Right ventricle myocardium superior (tissue), 1 donor: ENCODE measurements at regions not wholly inside any gene's neighbourhood (a gene's known extent, or its start where the extent isn't known, plus 50 kb on each side); places are given as distances from the start of the nearest gene placed in this dataset.
"Not testable (repeated sequence)": the region's sequence is repeated elsewhere in the genome, so short reads cannot be mapped to it uniquely, and the experiment has no call there.

Experiments used
- ATAC-seq: fragments of 200-7000 bp; cut with Tn5 transposase; one replicate; pipeline ENCODE4 v1.9.1; 2020; ENCODE audit warnings: mild to moderate bottlenecking; ENCODE audit not compliant: poor library complexity
- DNase-seq: peaks from one replicate; pipeline ENCODE4 v3.0.0-alpha.2; 2020
- intact Hi-C: fragments of 100-400 bp; cut with DNase I; formaldehyde crosslinking; loops from one replicate; pipeline ENCODE4 v1.11.2; 2022
- donor health status: DM: no; HTN: yes; CAD: no; lungs with severe emphysema.

GRCh38 chr4:159937595-159937994 lies 834.7 kb downstream of the RAPGEF2 start:
- no peak for DNase-seq
- intact Hi-C loops: no loop called here
- ATAC-seq: no peak

DNA sequence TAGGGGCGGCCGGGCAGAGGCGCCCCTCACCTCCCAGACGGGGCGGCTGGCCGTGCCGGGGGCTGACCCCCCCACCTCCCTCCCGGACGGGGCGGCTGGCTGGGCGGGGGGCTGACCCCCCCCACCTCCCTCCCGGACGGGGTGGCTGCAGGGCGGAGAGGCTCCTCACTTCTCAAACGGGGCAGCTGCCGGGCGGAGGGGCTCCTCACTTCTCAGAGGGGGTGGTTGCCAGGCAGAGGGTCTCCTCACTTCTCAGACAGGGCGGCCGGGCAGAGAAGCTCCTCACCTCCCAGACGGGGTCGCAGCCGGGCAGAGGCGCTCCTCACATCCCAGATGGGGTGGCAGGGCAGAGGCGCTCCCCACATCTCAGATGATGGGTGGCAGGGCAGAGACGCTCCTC lies 836.8 kb downstream of the RAPGEF2 start:
- intact Hi-C loops, DNase-seq, ATAC-seq: not testable (repeated sequence)

DNA sequence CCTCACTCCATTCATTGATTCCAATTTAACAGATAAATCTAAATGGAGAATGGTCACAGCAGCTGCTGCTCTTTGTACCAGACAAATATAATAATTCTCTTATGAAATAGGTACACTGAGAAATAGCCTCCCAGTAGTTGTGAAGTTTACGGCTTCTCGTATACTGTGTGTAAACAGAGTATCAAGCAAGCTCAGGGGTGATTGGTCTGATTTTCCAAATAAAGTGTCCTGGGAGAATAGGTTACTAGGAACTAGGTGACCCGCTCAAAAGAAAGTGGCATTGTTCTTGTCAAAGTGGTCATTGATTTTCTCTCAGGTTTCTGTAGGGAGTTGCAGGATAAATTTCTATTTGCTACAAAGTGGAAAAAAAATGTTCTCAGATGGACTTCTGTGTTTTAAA lies 838.2 kb downstream of the RAPGEF2 start:
- ATAC-seq (no peak), DNase-seq (no peak)
- intact Hi-C loops: no loop called here

DNA sequence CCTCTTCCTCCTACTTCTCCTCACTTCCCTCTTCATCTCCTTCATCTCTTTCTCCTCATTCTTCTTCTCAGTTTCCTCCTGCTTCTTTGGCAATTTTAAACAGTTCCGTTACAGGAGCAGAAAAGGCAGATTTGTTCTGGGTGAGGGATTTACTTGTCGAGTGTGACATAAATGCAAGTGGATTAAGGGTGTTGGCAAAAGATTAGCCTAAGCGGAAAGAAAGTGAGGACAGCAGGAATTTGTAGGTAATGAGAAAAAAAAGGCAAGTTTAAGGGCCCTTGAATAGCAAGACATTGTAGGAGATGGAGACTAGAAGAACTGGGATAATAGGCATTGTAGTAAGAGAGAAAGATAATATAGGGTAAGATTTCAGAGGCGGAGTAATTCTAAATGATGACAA lies 841.6 kb downstream of the RAPGEF2 start:
- intact Hi-C loops: no loop called here
- ATAC-seq: no peak
- no peak for DNase-seq

GRCh38 chr4:159946983-159947615 lies 844.2 kb downstream of the RAPGEF2 start:
- no peak for DNase-seq
- intact Hi-C loops: no loop called here
- ATAC-seq: no peak

- DNase-seq: no peak
Observed at GRCh38 chr4:159950707-159951106, 847.8 kb downstream of the RAPGEF2 start.

DNA sequence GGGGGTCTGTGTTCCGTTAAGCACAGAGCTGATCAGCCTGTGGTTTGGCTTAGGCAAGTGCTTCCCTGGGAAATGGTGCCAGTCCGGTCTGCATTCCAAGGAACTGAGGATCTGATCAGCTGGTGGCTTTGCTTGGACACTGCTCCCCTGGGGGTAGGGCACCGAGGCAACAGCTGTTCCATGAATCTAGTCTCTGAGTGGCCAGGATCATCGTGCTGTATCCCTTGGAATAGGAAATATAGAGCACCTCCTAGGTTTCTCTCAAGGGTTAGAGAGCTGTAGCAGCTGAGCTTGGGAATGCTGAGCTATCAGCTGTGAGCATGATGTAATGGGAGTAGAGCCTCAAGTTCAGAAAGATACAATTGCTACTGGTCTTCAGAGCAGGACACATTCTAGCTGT lies 863.9 kb downstream of the RAPGEF2 start:
- intact Hi-C loops: no loop called here
- DNase-seq (no peak), ATAC-seq (no peak)

More at GRCh38 chr4:159950707-159951106, 847.8 kb downstream of the RAPGEF2 start:
- no peak for ATAC-seq
- intact Hi-C loops: no loop called here

DNA sequence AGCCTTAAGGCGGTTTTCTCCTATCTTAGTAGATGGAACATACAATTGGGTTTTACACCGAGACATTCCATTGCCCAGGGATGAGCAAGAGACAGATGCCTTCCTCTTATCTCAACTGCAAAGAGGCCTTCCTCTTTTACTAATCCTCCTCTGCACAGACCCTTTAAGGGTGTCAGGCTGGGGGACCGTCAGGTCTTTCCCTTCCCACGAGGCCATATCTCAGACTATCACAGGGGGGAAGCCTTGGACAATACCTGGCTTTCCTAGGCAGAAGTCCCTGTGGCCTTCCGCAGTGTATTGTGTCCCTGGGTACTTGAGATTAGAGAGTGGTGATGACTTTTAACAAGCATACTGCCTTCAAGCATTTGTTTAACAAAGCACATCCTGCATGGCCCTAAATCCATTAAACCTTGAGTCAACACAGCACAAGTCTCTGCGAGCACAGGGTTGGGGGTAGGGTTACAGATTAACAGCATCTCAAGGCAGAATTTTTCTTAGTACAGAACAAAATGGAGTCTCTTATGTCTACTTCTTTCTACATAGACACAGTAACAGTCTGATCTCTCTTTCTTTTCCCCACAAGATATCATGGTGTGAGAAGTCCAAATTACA lies 874.1 kb downstream of the RAPGEF2 start:
- intact Hi-C loops, ATAC-seq, DNase-seq: not testable (repeated sequence)

- no peak for ATAC-seq
- intact Hi-C loops: no loop called here
- DNase-seq: no peak
Observed at GRCh38 chr4:159977907-159978617, 875.2 kb downstream of the RAPGEF2 start.

- ATAC-seq (no peak), DNase-seq (no peak)
- intact Hi-C loops: no loop called here
Observed at GRCh38 chr4:159979351-159979750, 876.5 kb downstream of the RAPGEF2 start.

DNA sequence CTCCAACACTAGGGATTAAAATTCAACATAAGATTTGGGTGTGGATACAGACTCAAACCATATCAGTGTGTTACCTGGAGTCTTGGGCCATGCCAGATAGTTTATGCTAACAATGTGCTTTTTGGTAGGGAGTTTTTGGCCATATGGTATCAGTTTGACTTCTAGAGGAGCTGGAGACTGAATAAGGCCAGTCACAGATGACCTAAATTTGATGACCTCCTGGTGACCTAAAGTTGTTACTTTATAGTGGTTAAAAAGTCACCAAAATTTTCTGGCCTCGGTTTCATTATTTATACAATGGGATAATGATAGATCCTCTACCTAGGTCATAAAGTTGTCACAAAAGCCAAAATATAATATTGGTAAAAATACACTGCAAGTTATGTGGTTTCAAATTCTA lies 877.1 kb downstream of the RAPGEF2 start:
- ATAC-seq (no peak), DNase-seq (no peak)
- intact Hi-C loops: no loop called here

DNA sequence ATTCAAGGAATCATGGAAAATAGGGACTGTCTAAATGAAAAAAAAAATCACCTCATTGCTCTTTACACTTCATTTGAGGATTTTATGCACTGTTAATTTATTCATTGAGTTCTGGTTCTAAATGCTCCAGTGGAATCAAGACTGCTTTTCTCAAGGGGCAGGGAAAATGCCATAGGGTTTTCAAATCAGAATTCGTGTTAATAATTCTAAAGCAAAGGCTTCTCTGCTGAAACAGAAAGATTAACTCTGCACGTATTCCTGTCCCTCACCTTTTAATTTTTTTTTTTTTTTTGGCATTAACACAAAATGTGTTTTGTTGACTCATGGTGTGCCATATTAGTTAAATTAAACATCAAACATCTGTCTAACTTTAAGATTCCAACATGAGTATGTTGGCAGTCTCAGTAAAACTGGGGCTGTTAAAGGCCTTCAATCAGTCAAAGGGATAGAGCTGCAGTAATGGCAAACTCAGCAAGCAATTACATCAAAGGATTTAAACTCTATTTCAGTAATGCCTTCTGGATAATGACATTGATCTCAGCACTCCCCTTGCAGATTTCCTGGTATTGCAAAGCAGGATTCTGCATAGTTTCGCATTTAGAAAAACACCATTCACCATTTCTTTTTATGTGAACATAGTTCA lies 878.1 kb downstream of the RAPGEF2 start:
- no peak for ATAC-seq
- intact Hi-C loops: no loop called here

GRCh38 chr4:159981469-159981856 lies 878.6 kb downstream of the RAPGEF2 start:
- ATAC-seq: no peak
- intact Hi-C loops: no loop called here
- no peak for DNase-seq

More for the DNA sequence above, 878.1 kb downstream of the RAPGEF2 start:
- DNase-seq: no peak

DNA sequence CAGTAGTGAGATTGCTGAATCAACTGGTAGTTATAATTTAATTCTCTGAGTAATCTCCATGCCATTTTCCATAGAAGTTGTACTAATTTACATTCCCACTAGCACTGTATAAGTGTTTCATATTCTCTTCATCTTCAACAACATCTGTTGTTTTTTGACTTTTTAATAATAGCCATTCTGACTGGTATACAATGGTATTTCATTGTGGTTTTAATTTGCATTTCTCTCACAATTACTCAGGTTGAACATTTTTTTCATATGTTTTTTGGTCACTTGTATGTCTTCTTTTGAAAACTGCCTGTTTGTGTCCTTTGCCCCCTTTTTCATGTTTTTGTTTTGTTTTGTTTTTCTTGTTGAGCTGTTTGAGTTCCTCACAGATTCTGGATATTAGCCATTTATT lies 880.2 kb downstream of the RAPGEF2 start:
- ATAC-seq: no peak

DNA sequence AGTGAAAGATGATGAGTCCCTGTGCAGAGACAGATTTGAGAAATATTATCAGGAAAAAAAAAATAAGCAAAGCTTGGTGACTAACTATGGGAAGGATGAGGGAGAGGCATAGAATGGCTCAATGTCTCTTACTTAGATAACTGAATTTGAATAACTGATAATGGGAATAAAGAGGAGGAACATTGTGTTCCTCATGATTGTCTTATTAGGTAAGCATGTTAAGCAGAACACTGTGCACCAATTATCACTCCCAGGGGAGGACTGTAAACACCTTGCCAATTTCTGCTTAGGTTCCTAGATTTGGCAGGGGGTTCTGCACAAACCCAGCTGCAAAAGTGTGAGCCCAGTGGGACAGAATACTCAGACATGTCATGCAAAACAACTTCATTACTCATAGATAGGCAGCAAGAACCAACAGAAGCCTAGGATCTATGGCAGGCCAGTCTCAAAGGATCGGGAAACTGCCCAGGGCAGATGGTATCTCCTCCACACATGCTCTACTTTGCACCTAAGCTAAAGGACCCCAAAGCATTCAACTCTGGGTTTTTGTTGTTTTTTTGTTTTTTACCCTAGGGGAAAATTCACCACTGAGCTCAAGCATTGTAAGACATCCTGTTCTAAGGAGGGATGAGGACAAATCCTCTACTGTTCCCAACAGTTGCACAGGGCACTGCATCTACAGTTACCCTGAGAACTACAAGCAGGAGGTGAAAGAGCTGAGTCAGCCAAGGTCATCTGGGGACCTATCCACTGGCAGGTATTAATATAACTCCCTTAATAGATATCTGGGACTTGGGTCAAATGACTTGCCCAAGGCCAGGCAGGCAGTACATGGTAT lies 907.0 kb downstream of the RAPGEF2 start:
- intact Hi-C loops: no loop called here
- ATAC-seq (no peak), DNase-seq (no peak)

More for the DNA sequence above, 880.2 kb downstream of the RAPGEF2 start:
- no peak for DNase-seq
- intact Hi-C loops: no loop called here

- DNase-seq: no peak
- no peak for ATAC-seq
- intact Hi-C loops: no loop called here
Observed at GRCh38 chr4:160019936-160020335, 917.1 kb downstream of the RAPGEF2 start.

GRCh38 chr4:160020804-160021203 lies 917.9 kb downstream of the RAPGEF2 start:
- no peak for ATAC-seq
- intact Hi-C loops: no loop called here
- no peak for DNase-seq

GRCh38 chr4:160021870-160022269 lies 919.0 kb downstream of the RAPGEF2 start:
- ATAC-seq (no peak), DNase-seq (no peak)
- intact Hi-C loops: no loop called here

GRCh38 chr4:160026721-160027120 lies 923.8 kb downstream of the RAPGEF2 start:
- no peak for DNase-seq
- intact Hi-C loops: no loop called here
- ATAC-seq: no peak
